GM23338 (cell line): ENCODE measurements at regions not wholly inside any gene's neighbourhood (a gene's known extent, or its start where the extent isn't known, plus 50 kb on each side); places are given as distances from the start of the nearest gene placed in this dataset.

Source experiments
- ATAC-seq: fragments of 200-7000 bp; cut with Tn5 transposase; 3 replicates; pipeline ENCODE4 v1.9.1; 2020
- DNase-seq: peaks from one replicate; pipeline ENCODE4 v3.0.0-alpha.2; 2015; ENCODE audit warnings: low spot score
- H2AFZ ChIP-seq: fragments of 200-600 bp; sonication (generic); 2 replicates; pipeline ENCODE4 v1.8.0; 2016; ENCODE audit warnings: antibody characterized with exemption, mild to moderate bottlenecking, moderate library complexity
- H3F3A ChIP-seq: fragments of 200-600 bp; sonication (generic); replicated peaks from 2 replicates; pipeline ENCODE4 v1.8.0; 2017; ENCODE audit warnings: antibody characterized with exemption, mixed run types, low read depth
- H3K27ac ChIP-seq: fragments of 200-600 bp; sonication (generic); 2 replicates; pipeline ENCODE4 v1.6.1; 2016; ENCODE audit warnings: low read depth
- H3K27me3 ChIP-seq: fragments of 200-600 bp; sonication (generic); 2 replicates; pipeline ENCODE4 v1.8.0; 2016; ENCODE audit warnings: mild to moderate bottlenecking, mixed run types, moderate library complexity; ENCODE audit not compliant: insufficient read depth
- H3K36me3 ChIP-seq: fragments of 200-600 bp; sonication (generic); 2 replicates; pipeline ENCODE4 v1.8.0; 2016; ENCODE audit warnings: mild to moderate bottlenecking; ENCODE audit not compliant: insufficient read depth
- H3K4me1 ChIP-seq: fragments of 200-600 bp; sonication (generic); 2 replicates; pipeline ENCODE4 v1.8.0; 2016; ENCODE audit warnings: mild to moderate bottlenecking, moderate library complexity; ENCODE audit not compliant: insufficient read depth
- H3K4me2 ChIP-seq: fragments of 200-600 bp; sonication (generic); 2 replicates; pipeline ENCODE4 v1.7.1; 2017; ENCODE audit warnings: mixed run types
- H3K4me3 ChIP-seq: fragments of 200-600 bp; sonication (generic); 2 replicates; pipeline ENCODE4 v1.6.1; 2016; ENCODE audit warnings: mixed run types
- H3K79me2 ChIP-seq: fragments of 200-600 bp; sonication (generic); replicated peaks from 2 replicates; pipeline ENCODE4 v1.8.0; 2017; ENCODE audit warnings: mild to moderate bottlenecking; ENCODE audit not compliant: insufficient read depth
- H3K9me2 ChIP-seq: fragments of 200-600 bp; sonication (generic); 2 replicates; pipeline ENCODE4 v1.8.0; 2017; ENCODE audit not compliant: insufficient read depth
- H4K20me1 ChIP-seq: fragments of 200-600 bp; sonication (generic); replicated peaks from 2 replicates; pipeline ENCODE4 v1.8.0; 2017; ENCODE audit warnings: mild to moderate bottlenecking; ENCODE audit not compliant: insufficient read depth
- H3K27ac Mint-ChIP-seq: 2 replicates; pipeline ENCODE4 v1.8.0; 2020; ENCODE audit warnings: inconsistent platforms, mild to moderate bottlenecking, moderate library complexity, mixed read lengths
- H3K27me3 Mint-ChIP-seq: 3 replicates; pipeline ENCODE4 v1.8.0; 2022; ENCODE audit warnings: low read depth, mild to moderate bottlenecking, moderate library complexity, mixed read lengths, inconsistent platforms; ENCODE audit not compliant: insufficient read depth, poor library complexity
- H3K36me3 Mint-ChIP-seq: 3 replicates; pipeline ENCODE4 v1.8.0; 2021; ENCODE audit warnings: low read depth, mild to moderate bottlenecking, inconsistent platforms, moderate library complexity, mixed read lengths
- H3K4me1 Mint-ChIP-seq: 3 replicates; pipeline ENCODE4 v1.8.0; 2020; ENCODE audit warnings: mild to moderate bottlenecking, inconsistent platforms, mixed read lengths
- H3K4me3 Mint-ChIP-seq: 3 replicates; pipeline ENCODE4 v1.8.0; 2021; ENCODE audit warnings: moderate library complexity, mild to moderate bottlenecking, inconsistent platforms, mixed read lengths
- H3K9me3 Mint-ChIP-seq: 3 replicates; pipeline ENCODE4 v1.8.0; 2020; ENCODE audit warnings: moderate library complexity, mild to moderate bottlenecking, inconsistent platforms, mixed read lengths
- CREB1 ChIP-seq: fragments of 250-450 bp; sonication (Bioruptor Pico); IDR thresholded peaks from 2 replicates; pipeline ENCODE4 v1.5.0; 2020; ENCODE audit warnings: low read depth, mild to moderate bottlenecking, moderate library complexity
- CTCF ChIP-seq, 2 experiments: fragments of 200-600 bp in 1 of 2; sonication (generic) in 1 of 2; conservative IDR thresholded peaks; 2 replicates each; pipeline versions ENCODE4 v1.5.1 to v1.6.1; 2016 to 2017; ENCODE audit warnings: antibody characterized with exemption in 2 of 2, low read depth in 2 of 2, mild to moderate bottlenecking in 2 of 2, moderate library complexity in 1 of 2
- EZH2 ChIP-seq: fragments of 200-600 bp; sonication (generic); IDR thresholded peaks from one replicate; pipeline ENCODE4 v1.8.0; 2017; ENCODE audit warnings: antibody characterized with exemption, mild to moderate bottlenecking, low read depth; ENCODE audit not compliant: unreplicated experiment
- EZH2phosphoT487 ChIP-seq: fragments of 200-600 bp; sonication (generic); IDR thresholded peaks from one replicate; pipeline ENCODE4 v1.8.1; 2018; ENCODE audit warnings: antibody characterized with exemption; ENCODE audit not compliant: unreplicated experiment
- JUNB ChIP-seq: IDR thresholded peaks from one replicate; pipeline ENCODE4 v1.6.1; 2016; ENCODE audit warnings: antibody characterized with exemption; ENCODE audit not compliant: unreplicated experiment
- NANOG ChIP-seq: IDR thresholded peaks from 2 replicates; pipeline ENCODE4 v1.6.1; 2016; ENCODE audit warnings: antibody characterized with exemption, borderline replicate concordance
- POLR2AphosphoS5 ChIP-seq: IDR thresholded peaks from 2 replicates; pipeline ENCODE4 v1.6.1; 2016; ENCODE audit warnings: antibody characterized with exemption, low read depth
- REST ChIP-seq: IDR thresholded peaks from one replicate; pipeline ENCODE4 v1.6.1; 2018; ENCODE audit warnings: antibody characterized with exemption; ENCODE audit not compliant: unreplicated experiment
- STAT1 ChIP-seq: IDR thresholded peaks from one replicate; pipeline ENCODE4 v1.6.1; 2016; ENCODE audit warnings: antibody characterized with exemption; ENCODE audit not compliant: unreplicated experiment
- ZNF114 ChIP-seq: fragments of 250-450 bp; sonication (Bioruptor Pico); IDR thresholded peaks from 2 replicates; pipeline ENCODE4 v1.5.0; 2020; ENCODE audit warnings: mild to moderate bottlenecking, moderate library complexity
- ZNF331 ChIP-seq: fragments of 250-450 bp; sonication (Bioruptor Pico); IDR thresholded peaks from 2 replicates; pipeline ENCODE4 v1.5.0; 2020; ENCODE audit warnings: low read depth, mild to moderate bottlenecking, moderate library complexity
- TF ChIP-seq, protein P1 (sequence below): fragments of 250-450 bp; sonication (Bioruptor Pico); IDR thresholded peaks from 2 replicates; pipeline ENCODE4 v1.5.0; 2020; ENCODE audit warnings: mild to moderate bottlenecking, moderate library complexity
- TF ChIP-seq, protein P2 (sequence below): IDR thresholded peaks from 2 replicates; pipeline ENCODE4 v1.6.1; 2016; ENCODE audit warnings: antibody characterized with exemption

DNA sequence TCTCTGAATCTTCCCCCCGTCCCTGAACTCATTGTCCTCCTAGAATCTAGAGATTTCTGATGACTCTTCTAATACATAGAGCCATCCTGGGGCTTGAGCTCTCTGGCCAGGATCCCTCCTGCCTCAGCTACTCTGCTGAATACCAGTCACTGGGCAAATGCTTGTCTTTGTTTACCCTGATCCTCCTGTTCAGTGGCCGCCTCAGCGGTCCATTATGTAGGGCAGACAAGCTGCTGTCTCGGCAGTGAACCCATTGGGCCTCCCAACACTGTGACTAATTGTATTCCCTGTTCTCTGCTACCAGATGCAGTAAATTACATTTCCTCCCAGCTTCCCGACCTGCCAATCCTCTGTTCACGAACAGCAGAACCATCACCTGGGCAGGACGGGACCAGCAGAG, 151.6 kb downstream of the PALM2AKAP2 start:
- H3K9me3 Mint-ChIP-seq: no peaks in the 10 kb centered on the region
- no peaks in the 10 kb centered on the region; the same call in 1 of the 3 replicates for H3K36me3 Mint-ChIP-seq
- Histone ChIP-seq H3K4me2 (no peak overlapping the region), H3K9me2 (no peaks in the 10 kb centered on the region), H3K36me3 (no peaks in the 10 kb centered on the region), H3K27ac (no peak overlapping the region), H3F3A (no peaks in the 10 kb centered on the region), H3K4me1 (no peaks in the 10 kb centered on the region), H3K4me3 (no peak overlapping the region), H4K20me1 (no peaks in the 10 kb centered on the region), H3K79me2 (no peaks in the 10 kb centered on the region), H3K27me3 (no peaks in the 10 kb centered on the region), H2AFZ (no peak overlapping the region)
- H3K4me3 Mint-ChIP-seq: no peak overlapping the region
- peaks cover 15% of the 10 kb centered on the region for H3K4me1 Mint-ChIP-seq
- DNase-seq: no peak
- no peak overlapping the region for H3K27ac Mint-ChIP-seq
- peaks cover 11% of the 10 kb centered on the region for H3K27me3 Mint-ChIP-seq
- TF ChIP-seq, protein P1, sequence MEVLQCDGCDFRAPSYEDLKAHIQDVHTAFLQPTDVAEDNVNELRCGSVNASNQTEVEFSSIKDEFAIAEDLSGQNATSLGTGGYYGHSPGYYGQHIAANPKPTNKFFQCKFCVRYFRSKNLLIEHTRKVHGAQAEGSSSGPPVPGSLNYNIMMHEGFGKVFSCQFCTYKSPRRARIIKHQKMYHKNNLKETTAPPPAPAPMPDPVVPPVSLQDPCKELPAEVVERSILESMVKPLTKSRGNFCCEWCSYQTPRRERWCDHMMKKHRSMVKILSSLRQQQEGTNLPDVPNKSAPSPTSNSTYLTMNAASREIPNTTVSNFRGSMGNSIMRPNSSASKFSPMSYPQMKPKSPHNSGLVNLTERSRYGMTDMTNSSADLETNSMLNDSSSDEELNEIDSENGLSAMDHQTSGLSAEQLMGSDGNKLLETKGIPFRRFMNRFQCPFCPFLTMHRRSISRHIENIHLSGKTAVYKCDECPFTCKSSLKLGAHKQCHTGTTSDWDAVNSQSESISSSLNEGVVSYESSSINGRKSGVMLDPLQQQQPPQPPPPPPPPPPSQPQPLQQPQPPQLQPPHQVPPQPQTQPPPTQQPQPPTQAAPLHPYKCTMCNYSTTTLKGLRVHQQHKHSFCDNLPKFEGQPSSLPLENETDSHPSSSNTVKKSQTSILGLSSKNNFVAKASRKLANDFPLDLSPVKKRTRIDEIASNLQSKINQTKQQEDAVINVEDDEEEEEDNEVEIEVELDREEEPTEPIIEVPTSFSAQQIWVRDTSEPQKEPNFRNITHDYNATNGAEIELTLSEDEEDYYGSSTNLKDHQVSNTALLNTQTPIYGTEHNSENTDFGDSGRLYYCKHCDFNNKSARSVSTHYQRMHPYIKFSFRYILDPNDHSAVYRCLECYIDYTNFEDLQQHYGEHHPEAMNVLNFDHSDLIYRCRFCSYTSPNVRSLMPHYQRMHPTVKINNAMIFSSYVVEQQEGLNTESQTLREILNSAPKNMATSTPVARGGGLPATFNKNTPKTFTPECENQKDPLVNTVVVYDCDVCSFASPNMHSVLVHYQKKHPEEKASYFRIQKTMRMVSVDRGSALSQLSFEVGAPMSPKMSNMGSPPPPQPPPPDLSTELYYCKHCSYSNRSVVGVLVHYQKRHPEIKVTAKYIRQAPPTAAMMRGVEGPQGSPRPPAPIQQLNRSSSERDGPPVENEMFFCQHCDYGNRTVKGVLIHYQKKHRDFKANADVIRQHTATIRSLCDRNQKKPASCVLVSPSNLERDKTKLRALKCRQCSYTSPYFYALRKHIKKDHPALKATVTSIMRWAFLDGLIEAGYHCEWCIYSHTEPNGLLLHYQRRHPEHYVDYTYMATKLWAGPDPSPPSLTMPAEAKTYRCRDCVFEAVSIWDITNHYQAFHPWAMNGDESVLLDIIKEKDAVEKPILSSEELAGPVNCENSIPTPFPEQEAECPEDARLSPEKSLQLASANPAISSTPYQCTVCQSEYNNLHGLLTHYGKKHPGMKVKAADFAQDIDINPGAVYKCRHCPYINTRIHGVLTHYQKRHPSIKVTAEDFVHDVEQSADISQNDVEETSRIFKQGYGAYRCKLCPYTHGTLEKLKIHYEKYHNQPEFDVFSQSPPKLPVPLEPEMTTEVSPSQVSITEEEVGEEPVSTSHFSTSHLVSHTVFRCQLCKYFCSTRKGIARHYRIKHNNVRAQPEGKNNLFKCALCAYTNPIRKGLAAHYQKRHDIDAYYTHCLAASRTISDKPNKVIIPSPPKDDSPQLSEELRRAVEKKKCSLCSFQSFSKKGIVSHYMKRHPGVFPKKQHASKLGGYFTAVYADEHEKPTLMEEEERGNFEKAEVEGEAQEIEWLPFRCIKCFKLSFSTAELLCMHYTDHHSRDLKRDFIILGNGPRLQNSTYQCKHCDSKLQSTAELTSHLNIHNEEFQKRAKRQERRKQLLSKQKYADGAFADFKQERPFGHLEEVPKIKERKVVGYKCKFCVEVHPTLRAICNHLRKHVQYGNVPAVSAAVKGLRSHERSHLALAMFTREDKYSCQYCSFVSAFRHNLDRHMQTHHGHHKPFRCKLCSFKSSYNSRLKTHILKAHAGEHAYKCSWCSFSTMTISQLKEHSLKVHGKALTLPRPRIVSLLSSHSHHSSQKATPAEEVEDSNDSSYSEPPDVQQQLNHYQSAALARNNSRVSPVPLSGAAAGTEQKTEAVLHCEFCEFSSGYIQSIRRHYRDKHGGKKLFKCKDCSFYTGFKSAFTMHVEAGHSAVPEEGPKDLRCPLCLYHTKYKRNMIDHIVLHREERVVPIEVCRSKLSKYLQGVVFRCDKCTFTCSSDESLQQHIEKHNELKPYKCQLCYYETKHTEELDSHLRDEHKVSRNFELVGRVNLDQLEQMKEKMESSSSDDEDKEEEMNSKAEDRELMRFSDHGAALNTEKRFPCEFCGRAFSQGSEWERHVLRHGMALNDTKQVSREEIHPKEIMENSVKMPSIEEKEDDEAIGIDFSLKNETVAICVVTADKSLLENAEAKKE: no peak
- no peak for TF ChIP-seq ZNF114 (CRISPR knock-in tag)
- TF ChIP-seq POLR2AphosphoS5: no peak
- TF ChIP-seq, protein P2, sequence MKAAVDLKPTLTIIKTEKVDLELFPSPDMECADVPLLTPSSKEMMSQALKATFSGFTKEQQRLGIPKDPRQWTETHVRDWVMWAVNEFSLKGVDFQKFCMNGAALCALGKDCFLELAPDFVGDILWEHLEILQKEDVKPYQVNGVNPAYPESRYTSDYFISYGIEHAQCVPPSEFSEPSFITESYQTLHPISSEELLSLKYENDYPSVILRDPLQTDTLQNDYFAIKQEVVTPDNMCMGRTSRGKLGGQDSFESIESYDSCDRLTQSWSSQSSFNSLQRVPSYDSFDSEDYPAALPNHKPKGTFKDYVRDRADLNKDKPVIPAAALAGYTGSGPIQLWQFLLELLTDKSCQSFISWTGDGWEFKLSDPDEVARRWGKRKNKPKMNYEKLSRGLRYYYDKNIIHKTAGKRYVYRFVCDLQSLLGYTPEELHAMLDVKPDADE: no peak
- no peak for TF ChIP-seq REST
- TF ChIP-seq EZH2: no peak
- TF ChIP-seq STAT1: no peak
- TF ChIP-seq ZNF331 (CRISPR knock-in tag): no peak
- TF ChIP-seq EZH2phosphoT487: no peak
- TF ChIP-seq CREB1 (CRISPR knock-in tag): no peak
- TF ChIP-seq NANOG: no peak
- TF ChIP-seq CTCF (conservative IDR thresholded peaks at IDR 0.05; ENCODE audit: low read depth in 2 of 2): no peak
- TF ChIP-seq JUNB: no peak
- no peak for ATAC-seq
